HG03521 (cell line): ENCODE measurements at regions not wholly inside any gene's neighbourhood (a gene's known extent, or its start where the extent isn't known, plus 50 kb on each side); places are given as distances from the start of the nearest gene placed in this dataset.

Source experiments
- ATAC-seq: cut with Tn5 transposase; IDR thresholded peaks from one replicate; pipeline ENCODE4 v1.9.1; 2021; ENCODE audit warnings: mild to moderate bottlenecking, moderate library complexity; ENCODE audit not compliant: unreplicated experiment

- no peak for ATAC-seq
Observed at GRCh38 chr14:31993521-31993951, 83.6 kb upstream of the ARHGAP5 start.

GRCh38 chr14:31994391-31995033, 82.6 kb upstream of the ARHGAP5 start:
- no peak for ATAC-seq

DNA sequence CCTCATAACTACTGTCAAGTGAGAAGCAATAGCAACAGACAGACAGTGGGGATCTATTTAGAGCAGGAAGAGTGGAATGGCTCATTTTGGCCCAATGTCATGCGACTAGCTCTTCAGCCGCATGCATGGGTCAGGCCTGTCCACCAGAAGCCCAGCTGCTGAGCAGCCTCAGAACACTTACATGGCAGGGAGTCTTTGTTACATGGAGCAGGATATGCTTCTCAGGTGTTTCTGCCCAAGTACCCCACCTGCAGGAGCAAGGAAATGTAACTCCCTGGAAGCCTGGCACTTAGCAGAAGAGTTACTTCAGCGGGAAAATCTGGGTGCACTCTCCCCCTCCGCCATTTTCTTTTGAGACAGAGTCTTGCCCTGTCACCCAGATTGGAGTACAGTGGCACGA, 73.5 kb upstream of the ARHGAP5 start:
- no peak for ATAC-seq

DNA sequence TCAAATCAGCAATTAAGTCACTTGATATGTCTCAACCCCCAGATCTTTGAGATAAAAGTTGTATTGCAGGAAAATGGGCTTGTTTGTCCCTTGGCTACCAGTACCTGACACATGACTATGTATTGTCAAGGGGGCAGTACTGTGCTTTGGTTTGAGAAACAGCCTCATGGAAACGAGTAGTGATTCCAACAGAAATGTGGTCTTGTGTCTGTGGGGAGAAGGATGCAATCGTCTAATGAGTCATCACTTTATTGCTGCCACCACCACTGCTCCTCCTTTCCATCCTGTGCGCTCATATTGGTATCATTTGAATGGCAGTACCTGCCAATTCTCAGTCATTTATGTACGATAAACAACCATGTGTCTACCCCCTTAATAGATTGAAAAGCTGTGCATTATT, 72.8 kb upstream of the ARHGAP5 start:
- ATAC-seq: no peak

DNA sequence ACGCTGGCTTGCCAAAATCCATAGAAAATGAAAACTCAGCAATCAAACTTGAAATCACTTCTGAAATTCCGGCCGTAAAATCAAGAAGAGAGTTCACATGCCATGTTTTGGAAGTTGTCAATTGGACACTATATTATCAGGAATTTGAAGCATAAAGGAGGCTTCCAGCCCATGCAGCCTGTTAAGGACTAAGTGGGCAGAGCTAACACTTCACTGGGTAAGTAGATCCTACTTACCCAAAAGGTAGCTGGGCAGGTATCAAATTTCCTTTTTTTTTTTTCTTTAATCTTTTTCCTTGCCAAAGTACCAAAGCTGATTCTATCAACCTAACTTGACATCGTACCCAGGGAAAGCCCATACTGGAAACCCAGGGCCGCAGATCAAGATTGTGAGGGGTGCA, 71.5 kb upstream of the ARHGAP5 start:
- no peak for ATAC-seq

GRCh38 chr14:32006263-32007110, 70.6 kb upstream of the ARHGAP5 start:
- no peak for ATAC-seq

DNA sequence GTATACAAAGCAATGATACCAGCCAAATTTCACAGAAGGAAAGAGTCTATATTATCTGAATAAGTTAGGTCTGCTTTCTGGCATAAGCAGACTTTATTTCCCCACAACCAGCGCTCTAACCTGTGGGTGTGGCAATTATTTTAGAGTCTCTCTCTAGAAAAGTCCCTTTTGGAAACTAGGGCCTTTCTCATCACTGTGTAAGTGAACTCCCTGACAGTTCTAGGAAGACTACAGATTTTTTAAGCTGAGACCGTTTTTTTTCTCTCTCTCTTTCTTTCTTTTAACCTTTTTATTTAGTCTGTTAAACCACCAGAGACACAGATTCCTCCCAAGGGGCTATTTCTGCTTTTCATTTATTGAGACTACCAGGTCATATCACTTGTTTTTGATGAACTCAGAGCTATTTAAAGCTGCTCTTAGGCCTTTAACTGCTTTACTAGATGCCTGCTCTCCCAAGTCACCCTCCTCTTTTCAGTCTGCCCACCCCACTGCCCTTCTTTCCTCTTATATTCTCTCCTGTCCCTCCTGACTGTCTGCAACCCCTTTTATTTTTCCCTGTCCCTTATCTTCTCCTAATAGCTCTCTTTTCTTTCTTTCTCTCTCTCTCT, 69.2 kb upstream of the ARHGAP5 start:
- no peak for ATAC-seq

DNA sequence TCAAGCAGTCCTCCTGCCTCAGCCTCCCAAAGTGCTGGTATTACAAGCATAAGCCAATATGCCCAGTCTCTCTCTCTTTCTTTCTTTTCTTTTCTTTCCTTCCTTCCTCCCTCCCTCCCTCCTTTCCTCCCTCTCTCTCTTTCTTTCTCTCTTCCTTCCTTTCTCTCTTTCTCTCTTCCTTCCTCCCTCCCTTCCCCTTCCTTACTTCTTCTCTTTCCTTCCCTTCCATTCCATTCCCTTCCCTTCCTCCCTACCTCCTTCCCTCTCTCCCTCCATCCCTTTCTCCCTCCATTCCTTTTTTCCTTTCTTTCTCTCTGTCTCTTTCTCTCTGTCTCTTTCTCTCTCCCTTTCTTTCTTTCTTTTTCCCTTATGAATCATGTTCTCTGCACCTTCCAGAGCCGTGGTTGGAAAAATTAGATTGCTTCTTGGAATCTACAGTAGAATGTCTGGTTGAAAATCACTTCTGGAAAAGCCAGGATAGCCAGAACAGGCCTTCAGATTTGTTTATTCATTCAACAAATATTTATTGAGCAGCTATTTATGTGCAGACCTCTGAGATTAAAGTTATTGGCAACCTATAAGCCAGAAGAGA, 68.4 kb upstream of the ARHGAP5 start:
- ATAC-seq: no peak

GRCh38 chr14:32009221-32009975, 67.7 kb upstream of the ARHGAP5 start:
- no peak for ATAC-seq

GRCh38 chr14:32009976-32010581, 67.0 kb upstream of the ARHGAP5 start:
- no peak for ATAC-seq

- no peak for ATAC-seq
Observed at GRCh38 chr14:32010604-32011125, 66.4 kb upstream of the ARHGAP5 start.

DNA sequence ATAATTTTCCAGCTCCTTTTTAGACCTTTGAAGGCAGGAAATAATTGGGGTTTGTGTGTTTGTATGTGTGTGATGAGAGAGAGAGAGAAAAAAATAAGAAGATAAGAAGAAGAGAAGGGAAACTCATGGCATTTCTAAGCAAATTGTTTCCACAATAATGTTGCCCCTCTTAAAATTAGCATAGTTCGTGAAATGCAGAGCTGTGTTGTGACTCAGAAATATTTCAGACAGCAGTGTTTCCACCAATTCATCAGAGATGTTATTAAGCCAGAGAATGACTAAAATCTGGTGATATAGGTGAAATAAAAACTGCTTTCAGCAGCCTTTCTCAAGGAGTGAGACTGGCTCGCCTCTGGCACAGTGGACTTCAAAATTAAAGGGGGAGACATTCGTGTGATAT, 65.9 kb upstream of the ARHGAP5 start:
- no peak for ATAC-seq

DNA sequence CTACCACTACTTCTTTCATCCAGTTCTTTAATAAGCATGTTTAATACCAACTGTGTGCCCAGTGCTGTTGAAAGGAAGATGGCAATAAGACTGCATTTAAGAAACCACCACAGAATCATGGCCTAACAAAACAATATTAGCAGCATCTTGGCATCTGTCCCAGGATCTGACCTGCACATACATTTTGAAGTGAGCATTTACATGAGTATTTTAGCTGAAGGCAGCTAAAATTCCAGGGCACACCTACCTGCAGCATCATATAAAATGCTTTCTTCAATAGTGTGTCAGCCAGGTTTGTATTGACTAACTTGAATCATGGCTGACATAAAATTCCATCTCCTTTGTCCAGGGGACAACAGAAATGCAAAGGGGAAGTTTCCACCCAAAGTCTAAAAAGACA, 65.0 kb upstream of the ARHGAP5 start:
- ATAC-seq: no peak

GRCh38 chr14:32012571-32012970, 64.5 kb upstream of the ARHGAP5 start:
- no peak for ATAC-seq

GRCh38 chr14:32013083-32013482, 64.0 kb upstream of the ARHGAP5 start:
- ATAC-seq: no peak

DNA sequence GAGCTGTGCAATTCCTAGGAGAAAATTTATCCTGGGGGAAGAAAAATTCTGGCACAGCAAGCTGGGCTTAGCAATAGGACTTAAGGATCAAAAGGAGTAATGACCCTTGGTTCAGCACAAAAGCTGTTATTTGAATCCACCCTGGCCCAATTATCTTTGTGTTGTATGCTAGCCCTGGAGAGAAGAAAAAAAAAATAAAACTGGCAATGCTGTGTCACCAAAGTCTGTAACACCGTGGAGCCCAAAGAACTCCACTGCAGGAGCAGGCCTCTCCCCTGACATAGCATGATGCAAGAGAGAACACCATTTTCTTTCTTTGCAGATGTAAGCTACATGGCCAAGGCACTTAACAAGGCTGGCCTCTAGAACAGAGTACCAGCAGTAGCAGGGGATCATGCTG, 63.0 kb upstream of the ARHGAP5 start:
- ATAC-seq: no peak

DNA sequence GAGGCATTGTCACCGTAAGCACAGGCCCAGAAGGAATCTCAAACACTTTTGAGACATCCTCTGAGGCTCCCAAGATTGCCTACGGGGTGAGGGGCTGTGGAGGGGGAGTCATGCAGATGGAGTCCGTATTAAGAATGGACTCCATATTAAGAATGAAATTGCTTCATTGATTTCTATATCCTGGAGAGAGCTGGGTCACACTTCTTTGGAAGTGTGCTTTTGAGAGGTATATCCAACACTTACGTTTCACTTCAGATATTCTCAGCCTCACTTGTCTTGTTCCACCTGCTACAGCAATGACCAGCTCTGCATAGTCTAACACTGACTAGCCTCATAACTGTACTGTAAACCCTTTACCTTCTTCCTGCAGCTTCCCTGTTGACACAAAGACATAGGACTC, 62.6 kb upstream of the ARHGAP5 start:
- ATAC-seq: no peak

GRCh38 chr14:32015166-32015565, 61.9 kb upstream of the ARHGAP5 start:
- ATAC-seq: no peak

DNA sequence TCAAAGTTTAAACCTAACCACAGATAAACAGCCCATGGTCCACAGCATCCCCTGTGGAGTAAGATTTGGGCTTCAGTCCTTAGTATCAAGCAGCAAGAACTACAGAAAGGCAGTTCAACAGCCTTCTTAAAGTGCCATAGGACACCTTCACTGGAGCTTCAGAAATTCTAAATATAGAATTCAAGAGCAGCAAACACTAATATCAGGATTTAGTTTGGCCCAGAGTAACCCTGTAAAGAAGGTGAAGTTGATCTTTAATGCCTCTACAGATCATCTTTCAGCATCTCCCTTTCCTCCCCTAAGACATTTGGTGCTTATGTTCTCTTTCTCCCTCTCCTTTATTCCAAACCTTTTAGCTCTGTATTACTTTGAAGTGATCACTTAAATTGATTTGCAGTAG, 59.5 kb upstream of the ARHGAP5 start:
- ATAC-seq: no peak

DNA sequence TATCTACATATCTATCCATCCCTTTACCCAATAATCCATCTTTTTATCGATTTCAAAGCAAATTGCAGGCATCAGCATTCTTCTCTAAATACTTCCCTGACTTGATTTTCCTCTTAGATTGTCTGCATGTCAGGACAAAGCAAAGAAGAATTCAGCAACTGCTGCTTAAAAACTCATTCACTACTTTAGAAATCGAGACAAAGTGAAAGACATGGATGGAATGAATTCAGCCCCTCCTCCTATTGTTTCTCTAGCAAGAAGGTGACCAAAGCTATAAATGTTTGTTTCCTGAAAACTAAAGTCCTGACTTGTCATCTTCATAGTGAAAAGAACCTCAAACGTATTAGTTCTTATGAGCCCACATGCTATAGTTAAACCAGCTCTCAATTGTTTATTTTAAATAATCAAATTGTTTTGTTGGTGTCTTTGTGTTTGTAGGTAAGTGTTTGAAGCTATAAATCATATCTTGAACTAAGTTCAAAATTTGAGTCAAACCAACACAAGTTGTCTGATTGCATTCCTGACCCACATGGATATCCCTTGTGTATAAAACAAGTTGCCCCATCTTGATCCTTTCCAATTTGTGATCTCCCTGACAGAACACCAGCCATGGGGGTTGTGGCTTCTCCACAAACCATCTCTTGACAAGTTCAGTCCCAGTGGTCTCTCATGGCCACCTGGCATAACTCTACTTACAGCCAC, 58.6 kb upstream of the ARHGAP5 start:
- no peak for ATAC-seq
